OCI-M2 (cell line): ENCODE measurements at regions not wholly inside any gene's neighbourhood (a gene's known extent, or its start where the extent isn't known, plus 50 kb on each side); places are given as distances from the start of the nearest gene placed in this dataset.

Source experiments
- DNase-seq: peaks from one replicate; lab custom pipeline; 2025; ENCODE audit not compliant: unreplicated experiment; lab: John Stamatoyannopoulos, UW

DNA sequence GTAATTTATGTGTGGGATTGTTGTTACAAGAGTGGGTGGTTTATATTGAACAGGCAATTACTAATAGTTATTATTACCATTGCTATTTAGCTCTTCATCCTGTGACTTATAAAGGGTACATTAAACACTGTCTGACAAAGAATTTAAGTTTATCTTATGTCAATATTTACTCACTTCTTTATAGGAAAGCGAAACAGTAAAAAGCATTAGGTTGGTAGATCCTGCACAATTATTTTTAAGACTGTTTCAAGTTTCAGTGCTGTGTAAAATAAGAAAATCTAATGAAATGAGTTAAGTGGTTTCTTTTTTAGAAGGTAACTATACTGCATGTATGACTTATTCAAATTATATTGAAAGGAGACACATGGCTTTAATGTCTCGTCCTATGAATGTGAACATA, 135.8 kb upstream of the MAP3K7 start:
- DNase-seq, result no peak

- no peak for DNase-seq
These were observed 133.5 kb upstream of the MAP3K7 start for GRCh38 chr6:90720404-90720803.

DNA sequence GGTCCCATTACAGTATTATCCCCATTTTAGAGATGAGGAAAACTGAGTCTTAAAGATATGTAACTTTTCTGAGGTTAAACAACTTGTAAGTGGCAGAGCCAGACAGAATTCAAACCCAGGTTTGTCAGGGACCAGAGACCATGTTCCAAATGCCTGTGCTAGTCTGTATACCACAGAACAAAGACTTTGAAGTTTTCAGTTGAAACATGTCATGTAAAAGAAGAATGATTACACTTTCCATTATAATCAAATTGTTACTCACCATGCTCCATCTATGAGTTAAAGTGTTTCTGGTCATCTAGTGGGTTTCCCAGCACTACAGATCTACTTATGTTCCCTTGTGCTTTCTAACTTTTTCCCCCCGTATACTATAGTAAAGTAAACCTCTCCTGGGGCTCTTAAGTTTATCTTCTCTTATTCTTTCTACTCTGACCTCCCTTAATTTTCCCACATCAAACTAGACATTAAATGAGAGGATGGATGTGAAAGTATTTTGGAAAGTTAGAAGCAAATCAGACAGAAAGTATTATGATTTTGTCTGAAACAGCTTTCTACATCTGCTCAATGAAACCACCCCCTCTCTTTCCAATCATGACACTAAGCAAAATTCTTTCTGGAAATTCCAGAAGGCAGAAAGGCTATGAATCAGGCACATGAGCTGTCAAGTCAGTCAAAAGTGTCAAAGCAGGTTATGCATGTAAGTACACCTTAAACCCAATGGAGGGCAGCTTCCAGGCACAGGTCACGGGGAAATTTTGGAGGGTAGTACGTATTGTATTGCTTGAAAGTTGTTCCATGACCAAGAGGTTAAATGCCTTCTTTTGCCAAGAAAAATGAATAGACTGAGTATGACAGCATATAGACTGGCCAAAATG, 132.7 kb upstream of the MAP3K7 start:
- no peak for DNase-seq

GRCh38 chr6:90716376-90716775, 129.5 kb upstream of the MAP3K7 start:
- DNase-seq, result no peak

GRCh38 chr6:90715093-90715655, 128.3 kb upstream of the MAP3K7 start:
- DNase-seq, result no peak

DNA sequence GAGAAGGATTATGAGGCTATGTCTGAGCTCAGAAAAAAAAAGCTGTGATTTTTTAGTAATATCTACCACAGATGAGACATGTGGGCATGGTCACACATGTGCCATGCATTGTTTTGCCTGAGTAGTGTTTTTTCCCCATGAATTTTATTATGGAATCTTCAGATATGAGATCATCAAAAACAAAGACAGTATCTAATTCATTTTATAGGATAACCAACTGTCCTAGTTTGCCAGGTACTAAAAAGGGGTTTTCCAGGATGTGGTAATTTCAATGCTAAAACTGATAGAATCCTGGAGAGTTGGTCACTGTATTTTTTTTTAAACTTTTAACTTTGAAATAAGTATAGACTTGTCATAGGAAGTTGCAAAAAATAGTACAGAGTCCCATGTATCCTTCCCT, 127.4 kb upstream of the MAP3K7 start:
- no peak for DNase-seq

DNA sequence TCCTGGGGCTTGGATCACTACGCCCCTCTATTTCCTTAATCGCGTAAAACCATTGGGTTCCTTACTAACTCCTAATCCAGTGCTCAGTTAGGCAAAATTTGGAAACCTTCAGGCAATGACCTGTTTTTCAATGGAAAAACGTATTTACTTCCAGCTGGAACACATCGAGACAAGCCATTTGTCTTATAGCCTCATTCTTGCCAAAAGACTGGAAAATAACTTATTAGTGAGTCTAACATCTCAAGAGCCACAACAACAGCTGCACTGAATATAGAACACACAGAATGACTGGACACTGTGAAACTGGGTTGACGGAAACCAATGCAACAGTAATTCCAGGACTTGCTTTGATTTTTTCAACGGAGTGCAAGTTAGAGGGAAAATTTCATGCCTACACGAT, 125.2 kb upstream of the MAP3K7 start:
- no peak for DNase-seq

- DNase-seq, result no peak
These were observed 122.6 kb upstream of the MAP3K7 start for GRCh38 chr6:90709431-90709996.

DNA sequence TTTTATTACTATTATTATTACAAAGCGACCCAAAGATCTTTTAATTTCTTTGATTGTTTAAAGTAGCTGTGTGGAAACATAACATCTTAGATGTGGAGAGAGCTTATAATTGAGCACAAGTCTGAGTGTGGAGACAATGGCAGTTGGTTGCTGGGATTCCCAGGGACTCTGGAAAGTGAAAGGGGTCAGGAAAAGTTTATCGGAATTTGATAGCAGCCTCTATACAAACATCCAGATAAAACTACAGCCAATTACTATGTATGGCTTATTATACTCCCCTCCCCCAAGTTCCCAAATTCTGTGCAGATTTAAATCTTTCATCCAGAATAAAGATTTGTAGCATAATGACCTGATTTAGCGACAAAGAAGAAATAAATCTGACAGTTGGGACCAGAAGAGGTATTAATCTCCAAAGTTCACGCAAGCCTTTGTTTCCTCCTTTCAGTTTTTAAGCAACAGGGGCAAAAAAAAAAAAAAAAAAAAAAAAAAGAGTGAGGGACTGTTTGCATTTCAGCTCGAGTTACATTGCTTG, 121.4 kb upstream of the MAP3K7 start:
- DNase-seq, result no peak

DNA sequence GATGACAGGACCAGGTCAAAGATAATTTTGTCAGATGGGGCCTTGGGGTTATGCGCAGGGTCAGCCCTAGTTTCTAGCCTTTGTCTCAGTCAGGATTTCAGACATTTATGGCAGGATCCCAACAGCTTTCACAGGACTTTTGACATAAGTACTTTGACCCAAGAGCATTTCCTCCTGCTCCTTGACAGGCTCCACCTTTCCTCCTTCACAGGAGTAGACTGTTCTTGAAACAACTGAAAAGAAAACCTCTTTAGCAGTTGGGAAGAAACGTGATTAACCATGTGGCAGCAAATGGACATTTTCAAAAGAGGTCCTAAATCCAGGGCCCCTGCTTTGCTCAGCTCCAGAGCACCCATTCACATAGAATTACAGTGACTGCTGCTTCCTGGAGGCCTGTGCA, 120.4 kb upstream of the MAP3K7 start:
- DNase-seq, result no peak

GRCh38 chr6:90703336-90703735, 116.5 kb upstream of the MAP3K7 start:
- no peak for DNase-seq

- no peak for DNase-seq
These were observed 115.1 kb upstream of the MAP3K7 start for GRCh38 chr6:90701926-90702325.

DNA sequence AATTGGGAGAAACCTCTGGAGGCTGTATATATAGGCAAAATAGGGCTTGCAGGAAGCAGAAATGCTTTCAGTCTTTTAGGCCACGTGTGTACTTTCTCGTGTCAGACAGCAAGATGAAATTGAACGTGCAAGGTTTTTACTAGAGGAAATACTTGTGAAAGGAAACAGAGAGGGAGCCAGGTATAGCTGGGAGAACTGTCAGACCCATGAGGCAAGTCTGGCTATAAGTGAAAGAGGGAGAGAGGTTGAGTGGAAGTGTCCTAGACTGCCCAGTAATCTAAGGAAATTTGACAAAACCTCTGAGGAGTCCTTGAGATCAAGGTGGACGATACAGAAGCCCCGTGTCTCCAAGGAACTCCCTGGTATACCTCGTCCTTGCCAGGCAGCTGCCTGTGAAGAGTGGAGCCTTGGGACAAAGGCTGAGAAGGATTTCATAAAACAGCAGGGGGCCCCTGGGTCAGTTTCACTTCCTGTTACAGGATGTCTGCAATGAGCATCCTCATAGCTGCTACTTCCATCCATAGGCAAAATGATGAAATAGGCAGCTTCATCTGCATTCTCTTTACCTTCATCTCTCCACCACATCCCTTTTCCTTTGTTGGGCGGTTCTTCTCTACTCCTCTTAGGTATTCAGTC, 114.4 kb upstream of the MAP3K7 start:
- no peak for DNase-seq

- no peak for DNase-seq
These were observed 108.4 kb upstream of the MAP3K7 start for GRCh38 chr6:90695316-90695715.

DNA sequence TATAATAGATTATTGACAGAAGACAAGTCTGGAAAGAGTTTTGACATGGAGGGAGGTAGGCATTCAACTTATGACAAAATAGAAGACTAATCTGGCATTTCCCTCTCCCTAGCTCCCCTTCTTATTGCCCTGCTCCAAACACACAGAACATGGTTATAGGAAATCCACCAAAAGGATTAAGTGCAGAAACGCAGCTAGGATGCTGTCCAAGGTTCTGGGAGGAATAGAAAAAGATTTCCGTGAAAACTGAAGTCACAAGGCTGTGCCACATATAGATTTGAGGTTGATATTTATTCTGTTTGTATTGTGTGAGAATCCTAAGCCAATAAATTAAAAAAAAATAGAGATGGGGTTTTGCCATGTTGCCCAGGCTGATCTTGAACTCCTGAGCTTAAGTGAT, 107.9 kb upstream of the MAP3K7 start:
- no peak for DNase-seq

DNA sequence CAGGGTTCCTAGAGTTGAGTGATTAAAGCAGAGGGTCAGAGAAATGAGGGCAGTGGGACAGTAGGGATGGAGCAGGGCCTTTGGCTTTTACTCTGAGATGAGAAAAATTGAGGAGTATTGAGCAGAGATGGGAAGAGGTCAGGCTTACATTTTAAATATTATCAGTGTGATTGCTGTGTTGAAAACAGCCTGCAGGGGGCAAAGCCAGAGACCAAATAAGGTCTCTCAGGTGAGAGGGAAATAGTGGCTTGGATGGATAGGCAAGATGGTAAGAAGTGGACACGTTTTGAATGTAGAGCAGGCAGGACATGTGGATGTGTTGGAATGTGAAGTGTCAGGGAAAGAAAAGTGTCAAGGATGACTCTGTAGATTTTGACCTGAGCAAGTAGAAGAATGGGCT, 105.0 kb upstream of the MAP3K7 start:
- DNase-seq, result no peak

- DNase-seq, result no peak
These were observed 102.3 kb upstream of the MAP3K7 start for GRCh38 chr6:90689172-90689571.

GRCh38 chr6:90687775-90688380, 101.0 kb upstream of the MAP3K7 start:
- DNase-seq, result no peak

DNA sequence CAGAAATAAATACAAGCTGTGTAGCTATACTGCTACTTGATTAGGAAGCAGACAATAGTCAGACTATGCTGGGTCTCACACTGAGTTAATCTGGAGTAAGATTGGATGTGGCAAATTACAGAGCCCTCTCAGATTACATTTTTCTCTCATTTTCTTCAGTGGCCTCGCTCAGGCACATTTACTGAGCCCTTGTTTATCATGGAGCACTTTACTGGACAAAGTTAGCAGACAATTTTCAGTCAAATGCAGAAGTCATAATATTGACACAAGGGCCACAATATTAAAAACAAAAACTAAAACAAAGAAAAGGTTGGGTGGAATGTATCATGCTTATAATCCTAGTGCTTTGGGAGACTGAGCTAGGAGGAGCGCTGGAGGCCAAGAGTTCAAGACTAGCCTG, 95.0 kb upstream of the MAP3K7 start:
- no peak for DNase-seq

DNA sequence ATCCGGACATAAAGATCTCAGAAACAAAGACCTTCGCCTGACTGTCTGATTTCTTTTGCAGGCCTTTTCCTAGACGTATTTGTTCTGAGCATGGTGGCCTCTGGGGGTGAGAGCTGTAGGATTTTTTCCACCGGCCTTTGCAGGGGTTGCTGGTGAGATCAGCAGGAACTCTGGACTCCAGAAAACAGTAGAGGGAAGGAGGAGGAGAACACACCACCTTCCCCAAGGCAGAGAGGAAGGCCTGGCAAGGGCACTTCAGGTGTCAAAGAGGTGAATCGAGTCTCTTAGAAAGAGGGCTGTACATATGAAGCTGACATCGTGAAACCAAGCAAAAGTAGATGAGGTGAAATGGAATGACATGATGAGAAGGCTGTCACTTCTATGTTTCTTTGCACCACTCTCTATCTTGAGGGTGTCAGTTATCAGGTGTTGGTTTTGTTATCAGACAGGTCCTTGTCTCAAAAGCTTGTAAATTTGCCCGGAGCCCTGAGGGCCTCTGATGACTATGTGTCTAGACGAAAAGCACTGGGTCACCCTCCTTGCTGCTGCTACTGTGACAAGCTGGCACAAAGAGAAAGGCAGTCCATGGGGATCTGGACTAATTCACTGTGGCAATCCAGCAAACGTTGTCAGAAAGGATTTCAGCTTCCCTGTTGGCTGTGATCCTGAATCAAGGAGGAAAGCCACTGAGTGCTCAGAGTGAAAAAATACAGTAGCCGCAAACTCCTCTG, 91.3 kb upstream of the MAP3K7 start:
- no peak for DNase-seq

- no peak for DNase-seq
These were observed 90.6 kb upstream of the MAP3K7 start for GRCh38 chr6:90677440-90677839.
